ENCODE measurements at regions not wholly inside any gene's neighbourhood (a gene's known extent, or its start where the extent isn't known, plus 50 kb on each side); places are given as distances from the start of the nearest gene placed in this dataset.

- TF ChIP-seq POLR2A (IDR thresholded peaks at IDR 0.05; ENCODE audit: low read depth, low read length), result no peak
- no peak for TF ChIP-seq POLR2AphosphoS5 (IDR thresholded peaks at IDR 0.05; ENCODE audit: low read depth, low read length)
- TF ChIP-seq PAX5 (IDR thresholded peaks at IDR 0.05; ENCODE audit: insufficient read depth, low read length, severe bottlenecking), result no peak
- no peak for TF ChIP-seq TAF1 (IDR thresholded peaks at IDR 0.05; ENCODE audit: low read depth, low read length)
- TF ChIP-seq SPI1 (IDR thresholded peaks at IDR 0.05; ENCODE audit: low read depth, low read length), result no peak
These were observed 853.0 kb downstream of the BRD1 start for GRCh38 chr22:48974443-48975315.

Data from GM12891 (cell line).